Hepatocyte (in vitro differentiated cells): ENCODE measurements at regions not wholly inside any gene's neighbourhood (a gene's known extent, or its start where the extent isn't known, plus 50 kb on each side); places are given as distances from the start of the nearest gene placed in this dataset.

ENCODE experiments used
- DNase-seq: peaks from one replicate; pipeline ENCODE4 v3.0.0-alpha.2; 2016; ENCODE audit warnings: low spot score
- H2AFZ ChIP-seq: fragments of 200-600 bp; sonication (generic); 2 replicates; pipeline ENCODE4 v1.6.0; 2016; ENCODE audit warnings: antibody characterized with exemption, mild to moderate bottlenecking
- H3K27ac ChIP-seq: fragments of 200-600 bp; sonication (generic); 2 replicates; pipeline ENCODE4 v1.5.1; 2016; ENCODE audit warnings: mild to moderate bottlenecking
- H3K27me3 ChIP-seq: fragments of 200-600 bp; sonication (generic); 2 replicates; pipeline ENCODE4 v1.6.1; 2016
- H3K36me3 ChIP-seq: fragments of 200-600 bp; sonication (generic); replicated peaks from 2 replicates; pipeline ENCODE4 v1.5.1; 2016; ENCODE audit warnings: low read depth; ENCODE audit not compliant: insufficient read depth
- H3K4me1 ChIP-seq: fragments of 200-600 bp; sonication (generic); 2 replicates; pipeline ENCODE4 v1.5.1; 2016; ENCODE audit warnings: mild to moderate bottlenecking, moderate library complexity; ENCODE audit not compliant: insufficient read depth
- H3K4me2 ChIP-seq: fragments of 200-600 bp; sonication (generic); 2 replicates; pipeline ENCODE4 v1.6.0; 2016
- H3K4me3 ChIP-seq: fragments of 200-600 bp; sonication (generic); 2 replicates; pipeline ENCODE4 v1.5.1; 2016; ENCODE audit warnings: mild to moderate bottlenecking
- H3K79me2 ChIP-seq: fragments of 200-600 bp; sonication (generic); 2 replicates; pipeline ENCODE4 v1.6.0; 2017; ENCODE audit warnings: mild to moderate bottlenecking
- H3K9me2 ChIP-seq: fragments of 200-600 bp; sonication (generic); replicated peaks from 2 replicates; pipeline ENCODE4 v1.6.0; 2017; ENCODE audit warnings: mild to moderate bottlenecking; ENCODE audit not compliant: insufficient read depth
- H3K9me3 ChIP-seq: fragments of 200-600 bp; sonication (generic); 2 replicates; pipeline ENCODE4 v1.5.1; 2016; ENCODE audit warnings: low read depth, mild to moderate bottlenecking
- H4K20me1 ChIP-seq: fragments of 200-600 bp; sonication (generic); 2 replicates; pipeline ENCODE4 v1.6.0; 2016; ENCODE audit warnings: mild to moderate bottlenecking; ENCODE audit not compliant: insufficient read depth, poor library complexity, severe bottlenecking
- EZH2 ChIP-seq: fragments of 200-600 bp; sonication (generic); IDR thresholded peaks from 2 replicates; pipeline ENCODE4 v1.6.1; 2016; ENCODE audit warnings: antibody characterized with exemption, mild to moderate bottlenecking, borderline replicate concordance
- EZH2phosphoT487 ChIP-seq: fragments of 200-600 bp; sonication (generic); IDR thresholded peaks from one replicate; pipeline ENCODE4 v1.6.1; 2018; ENCODE audit warnings: antibody characterized with exemption, mild to moderate bottlenecking, low read depth, moderate library complexity; ENCODE audit not compliant: unreplicated experiment, severe bottlenecking
- WGBS: methylation state at CpG from one replicate; pipeline ENCODE4 v1.1.6; 2016; ENCODE audit warnings: low lambda C conversion rate; ENCODE audit errors: missing lambda C conversion rate; 5-methylcytosine and 5-hydroxymethylcytosine counted together
- TF ChIP-seq, protein P1 (sequence below): fragments of 200-600 bp; sonication (generic); IDR thresholded peaks from 2 replicates; pipeline ENCODE4 v1.5.1; 2016; ENCODE audit warnings: antibody characterized with exemption, mild to moderate bottlenecking; ENCODE audit not compliant: poor library complexity

DNA sequence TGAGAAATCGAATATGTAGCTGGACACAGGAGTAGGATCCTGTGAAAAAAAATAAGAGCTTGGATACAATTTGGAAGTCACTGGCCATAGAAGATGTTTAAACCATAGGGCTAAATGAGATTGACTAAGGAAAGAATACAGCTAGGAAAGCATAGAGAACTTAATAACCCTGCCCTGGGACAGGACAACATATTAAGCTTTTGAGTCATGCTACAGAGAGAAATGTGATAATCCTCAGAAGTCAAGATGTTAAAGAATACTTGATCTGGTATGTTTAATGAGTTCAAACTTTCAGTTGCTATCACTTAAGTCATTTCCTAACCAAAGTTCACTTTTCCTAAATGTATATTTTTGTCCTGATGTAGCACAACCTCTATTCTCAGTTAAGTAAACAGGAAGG is 154.6 kb upstream of the TSHZ2 start:
- no peak for DNase-seq
- Histone ChIP-seq H4K20me1 (no peaks in the 10 kb centered on the region), H3K4me3 (no peak overlapping the region), H3K9me3 (no peaks in the 10 kb centered on the region), H3K36me3 (no peaks in the 10 kb centered on the region), H3K27ac (no peak overlapping the region), H3K9me2 (no peaks in the 10 kb centered on the region), H3K27me3 (no peaks in the 10 kb centered on the region), H2AFZ (no peak overlapping the region), H3K4me1 (no peaks in the 10 kb centered on the region), H3K4me2 (no peak overlapping the region), H3K79me2 (no peaks in the 10 kb centered on the region)
- WGBS = 97% methylated on average over 1 of the region's 1 CpG
- TF ChIP-seq EZH2 (no peak), EZH2phosphoT487 (no peak)
- TF ChIP-seq, protein P1, sequence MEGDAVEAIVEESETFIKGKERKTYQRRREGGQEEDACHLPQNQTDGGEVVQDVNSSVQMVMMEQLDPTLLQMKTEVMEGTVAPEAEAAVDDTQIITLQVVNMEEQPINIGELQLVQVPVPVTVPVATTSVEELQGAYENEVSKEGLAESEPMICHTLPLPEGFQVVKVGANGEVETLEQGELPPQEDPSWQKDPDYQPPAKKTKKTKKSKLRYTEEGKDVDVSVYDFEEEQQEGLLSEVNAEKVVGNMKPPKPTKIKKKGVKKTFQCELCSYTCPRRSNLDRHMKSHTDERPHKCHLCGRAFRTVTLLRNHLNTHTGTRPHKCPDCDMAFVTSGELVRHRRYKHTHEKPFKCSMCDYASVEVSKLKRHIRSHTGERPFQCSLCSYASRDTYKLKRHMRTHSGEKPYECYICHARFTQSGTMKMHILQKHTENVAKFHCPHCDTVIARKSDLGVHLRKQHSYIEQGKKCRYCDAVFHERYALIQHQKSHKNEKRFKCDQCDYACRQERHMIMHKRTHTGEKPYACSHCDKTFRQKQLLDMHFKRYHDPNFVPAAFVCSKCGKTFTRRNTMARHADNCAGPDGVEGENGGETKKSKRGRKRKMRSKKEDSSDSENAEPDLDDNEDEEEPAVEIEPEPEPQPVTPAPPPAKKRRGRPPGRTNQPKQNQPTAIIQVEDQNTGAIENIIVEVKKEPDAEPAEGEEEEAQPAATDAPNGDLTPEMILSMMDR = no peak

DNA sequence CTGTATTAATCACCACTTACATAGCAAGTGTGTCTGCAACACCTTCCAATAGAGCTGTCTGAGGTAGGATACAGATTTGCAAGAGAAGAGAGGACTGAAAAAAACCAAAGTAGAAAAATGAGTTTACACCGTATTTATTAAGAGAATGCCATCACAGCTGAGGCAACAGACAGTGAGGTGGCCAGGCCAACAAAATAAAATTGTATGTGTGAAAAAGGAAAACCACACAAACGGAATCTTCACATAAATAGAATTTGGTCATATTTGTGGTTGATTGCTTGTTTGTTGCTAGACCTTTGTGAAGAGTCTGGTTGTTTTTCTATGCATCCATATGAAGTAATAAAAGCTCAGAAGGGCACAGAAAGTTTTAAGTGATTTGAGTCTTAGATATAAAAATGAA is 157.8 kb upstream of the TSHZ2 start:
- H3K27ac ChIP-seq = no peak overlapping the region
- no peaks in the 10 kb centered on the region for H3K79me2 ChIP-seq
- no peaks in the 10 kb centered on the region for H3K9me3 ChIP-seq
- no peak overlapping the region for H3K4me3 ChIP-seq
- H3K9me2 ChIP-seq = no peaks in the 10 kb centered on the region
- no peak overlapping the region for H2AFZ ChIP-seq
- no peaks in the 10 kb centered on the region for H3K27me3 ChIP-seq
- H4K20me1 ChIP-seq = no peaks in the 10 kb centered on the region
- H3K4me1 ChIP-seq = no peaks in the 10 kb centered on the region
- no peak overlapping the region for H3K4me2 ChIP-seq
- H3K36me3 ChIP-seq = no peaks in the 10 kb centered on the region
- WGBS = 83% methylated on average over 2 of the region's 2 CpGs
- TF ChIP-seq, protein P1 = no peak
- no peak for TF ChIP-seq EZH2phosphoT487
- TF ChIP-seq EZH2 = no peak
- DNase-seq = no peak

DNA sequence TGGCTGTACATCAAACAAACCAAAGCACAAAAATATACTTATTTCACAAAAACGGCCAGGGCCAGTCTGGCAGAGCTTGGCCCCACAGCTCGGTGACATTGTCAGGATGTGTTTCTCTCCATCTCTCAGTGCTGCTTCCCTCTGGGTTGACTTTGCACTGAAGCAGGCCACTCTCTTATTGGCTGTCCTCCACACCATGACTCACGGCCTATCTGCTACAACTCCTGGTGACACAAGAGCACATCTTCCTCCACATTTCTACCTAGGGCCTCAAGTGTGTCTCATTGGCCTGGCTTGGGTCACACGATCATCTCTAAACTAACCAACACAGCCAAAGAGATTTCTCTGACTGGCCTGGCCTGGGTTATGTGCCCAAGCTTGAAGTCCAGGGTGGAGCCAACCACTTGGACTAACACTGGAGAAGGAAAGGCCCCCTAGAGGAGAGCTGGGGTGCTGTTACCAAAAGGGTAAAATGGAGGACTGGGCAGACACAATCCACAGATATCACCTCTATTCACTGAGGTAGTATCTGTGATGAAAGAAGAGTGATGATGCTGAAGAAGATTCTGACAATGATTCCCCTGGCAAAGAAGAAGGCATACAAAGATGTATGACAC is 159.8 kb upstream of the TSHZ2 start:
- WGBS = 91% methylated on average over 4 of the region's 4 CpGs
- H3K36me3 ChIP-seq = no peaks in the 10 kb centered on the region
- no peak overlapping the region for H3K4me2 ChIP-seq
- no peak overlapping the region for H3K4me3 ChIP-seq
- no peak for DNase-seq
- H3K27ac ChIP-seq = no peak overlapping the region
- no peaks in the 10 kb centered on the region for H3K9me3 ChIP-seq
- H3K4me1 ChIP-seq = no peaks in the 10 kb centered on the region
- no peaks in the 10 kb centered on the region for H3K27me3 ChIP-seq
- H4K20me1 ChIP-seq = no peaks in the 10 kb centered on the region
- no peak overlapping the region for H2AFZ ChIP-seq
- TF ChIP-seq EZH2 = no peak
- no peaks in the 10 kb centered on the region for H3K9me2 ChIP-seq
- H3K79me2 ChIP-seq = no peaks in the 10 kb centered on the region

DNA sequence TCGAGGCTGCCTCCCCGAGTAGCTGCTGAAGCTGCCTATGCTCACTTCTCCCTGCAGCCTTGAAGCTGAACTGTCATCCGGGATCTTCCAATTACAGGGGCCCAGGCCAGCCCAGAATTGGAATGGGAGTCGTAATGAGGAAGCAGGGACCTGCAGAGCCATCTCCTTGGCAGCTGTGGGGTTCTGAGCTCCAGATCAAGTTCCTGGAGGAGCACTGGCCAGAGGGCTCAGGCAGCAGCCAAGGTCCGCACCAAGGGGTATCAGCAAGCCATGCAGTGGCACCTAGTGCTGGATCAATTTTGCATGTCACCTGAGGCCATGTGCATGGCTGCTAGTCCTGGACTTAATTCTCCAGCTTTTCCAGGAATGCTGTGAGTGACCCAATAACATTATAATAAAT is 163.2 kb upstream of the TSHZ2 start:
- H2AFZ ChIP-seq = no peak overlapping the region
- H3K9me2 ChIP-seq = no peaks in the 10 kb centered on the region
- no peaks in the 10 kb centered on the region for H3K27me3 ChIP-seq
- no peaks in the 10 kb centered on the region for H4K20me1 ChIP-seq
- no peaks in the 10 kb centered on the region for H3K79me2 ChIP-seq
- H3K36me3 ChIP-seq = no peaks in the 10 kb centered on the region
- no peaks in the 10 kb centered on the region for H3K4me1 ChIP-seq
- DNase-seq = no peak
- 76% methylated on average over 5 of the region's 5 CpGs for WGBS
- H3K4me2 ChIP-seq = no peak overlapping the region
- H3K27ac ChIP-seq = no peak overlapping the region
- H3K4me3 ChIP-seq = no peak overlapping the region
- H3K9me3 ChIP-seq = no peaks in the 10 kb centered on the region
- TF ChIP-seq, protein P1 = no peak
- TF ChIP-seq EZH2phosphoT487 (no peak), EZH2 (no peak)
